Liver (tissue), 8 donors: ENCODE measurements at regions not wholly inside any gene's neighbourhood (a gene's known extent, or its start where the extent isn't known, plus 50 kb on each side); places are given as distances from the start of the nearest gene placed in this dataset.
A peak's percentile ranks its signal among the peaks of the same experiment; 100 is the strongest.

Experiments
- DNase-seq: peaks from one replicate; pipeline ENCODE4 v3.0.0-alpha.2; 2017; ENCODE audit warnings: low spot score
- H3K27ac ChIP-seq, 2 donors: one replicate each; pipeline ENCODE4 v1.7.0; 2013; ENCODE audit warnings: inconsistent platforms in 2 of 2, low read length in 2 of 2, control low read depth in 1 of 2, low read depth in 1 of 2, mild to moderate bottlenecking in 1 of 2
- H3K27me3 ChIP-seq, 4 donors: one replicate each; pipeline versions ENCODE4 v1.6.1 to v1.7.0; 2013; ENCODE audit warnings: low read length in 3 of 4, inconsistent platforms in 1 of 4, mild to moderate bottlenecking in 1 of 4, moderate library complexity in 1 of 4; ENCODE audit not compliant: control insufficient read depth in 4 of 4, insufficient read depth in 4 of 4
- H3K36me3 ChIP-seq, 4 donors: one replicate each; pipeline versions ENCODE4 v1.6.1 to v1.7.0; 2013; ENCODE audit warnings: low read length in 3 of 4, mild to moderate bottlenecking in 3 of 4, low read depth in 1 of 4, moderate library complexity in 1 of 4; ENCODE audit not compliant: control insufficient read depth in 4 of 4, insufficient read depth in 3 of 4
- H3K4me1 ChIP-seq, 4 donors: one replicate each; pipeline versions ENCODE4 v1.6.1 to v1.7.0; 2013; ENCODE audit warnings: low read length in 3 of 4, mild to moderate bottlenecking in 3 of 4, moderate library complexity in 1 of 4; ENCODE audit not compliant: control insufficient read depth in 4 of 4, insufficient read depth in 4 of 4
- H3K4me3 ChIP-seq, 3 donors: one replicate each; pipeline versions ENCODE4 v1.6.1 to v1.7.0; 2013; ENCODE audit warnings: low read length in 3 of 3, control low read depth in 1 of 3, low read depth in 1 of 3, mild to moderate bottlenecking in 1 of 3
- H3K9ac ChIP-seq, 2 donors: one replicate each; pipeline ENCODE4 v1.7.0; 2013; ENCODE audit warnings: low read length in 2 of 2, mild to moderate bottlenecking in 2 of 2, moderate library complexity in 2 of 2, control low read depth in 1 of 2, low read depth in 1 of 2
- H3K9me3 ChIP-seq, 4 donors: one replicate each; pipeline versions ENCODE4 v1.6.1 to v1.7.0; 2013; ENCODE audit warnings: low read length in 3 of 4; ENCODE audit not compliant: control insufficient read depth in 4 of 4
- EGR1 ChIP-seq, 2 donors: IDR thresholded peaks; 2 replicates each; pipeline ENCODE4 v1.6.1; 2016 to 2018; ENCODE audit warnings: antibody characterized with exemption in 2 of 2, low read depth in 2 of 2
- FOXA1 ChIP-seq: IDR thresholded peaks from 2 replicates; pipeline ENCODE4 v1.6.1; 2016; ENCODE audit warnings: antibody characterized with exemption
- FOXA2 ChIP-seq: IDR thresholded peaks from 2 replicates; pipeline ENCODE4 v1.6.1; 2016; ENCODE audit warnings: antibody characterized with exemption
- GABPA ChIP-seq, 2 donors: IDR thresholded peaks in 1 of 2; conservative IDR thresholded peaks in 1 of 2; 2 replicates each; pipeline ENCODE4 v1.6.1; 2016; ENCODE audit warnings: antibody characterized with exemption in 2 of 2, mild to moderate bottlenecking in 1 of 2, moderate library complexity in 1 of 2
- HNF4A ChIP-seq, 2 donors: conservative IDR thresholded peaks; 2 replicates each; pipeline ENCODE4 v1.6.1; 2016; ENCODE audit warnings: antibody characterized with exemption in 2 of 2, mild to moderate bottlenecking in 2 of 2
- JUND ChIP-seq, 2 donors: IDR thresholded peaks; 2 replicates each; pipeline ENCODE4 v1.6.1; 2016; ENCODE audit warnings: antibody characterized with exemption in 2 of 2
- NR2F2 ChIP-seq: IDR thresholded peaks from 2 replicates; pipeline ENCODE4 v1.6.1; 2016; ENCODE audit warnings: antibody characterized with exemption
- RAD21 ChIP-seq, 2 donors: IDR thresholded peaks; 2 replicates each; pipeline ENCODE4 v1.6.1; 2016; ENCODE audit warnings: antibody characterized with exemption in 2 of 2, mild to moderate bottlenecking in 2 of 2
- RXRA ChIP-seq, 2 donors: IDR thresholded peaks; 2 replicates each; pipeline ENCODE4 v1.6.1; 2017 to 2018; ENCODE audit warnings: antibody characterized with exemption in 2 of 2, mild to moderate bottlenecking in 1 of 2
- SP1 ChIP-seq: IDR thresholded peaks from 2 replicates; pipeline ENCODE4 v1.6.1; 2018; ENCODE audit warnings: antibody characterized with exemption, mild to moderate bottlenecking
- YY1 ChIP-seq: IDR thresholded peaks from 2 replicates; pipeline ENCODE4 v1.6.1; 2016; ENCODE audit warnings: antibody characterized with exemption, mild to moderate bottlenecking
- WGBS: extraction: QIAGEN DNeasy Blood & Tissue Kit; methylation state at CpG from one replicate; pipeline ENCODE4 v1.1.7; 2013; 5-methylcytosine and 5-hydroxymethylcytosine counted together
- TF ChIP-seq, protein P1 (sequence below): IDR thresholded peaks from 2 replicates; pipeline ENCODE4 v1.6.1; 2016; ENCODE audit warnings: antibody characterized with exemption, mild to moderate bottlenecking
- TF ChIP-seq, protein P2 (sequence below): IDR thresholded peaks from 2 replicates; pipeline ENCODE4 v1.6.1; 2016; ENCODE audit warnings: antibody characterized with exemption
- TF ChIP-seq, protein P3 (sequence below): IDR thresholded peaks from 2 replicates; pipeline ENCODE4 v1.6.1; 2016; ENCODE audit warnings: antibody characterized with exemption
- TF ChIP-seq, protein P4 (sequence below): fragments of 150-350 bp; IDR thresholded peaks from 2 replicates; pipeline ENCODE4 v1.5.1; 2017; ENCODE audit warnings: improper control_type of control experiment, low read depth, low read length; ENCODE audit not compliant: missing input control
- donor health status: healthy.
- donor health status: healthy.
- donor health status: healthy.
- donor health status: healthy.
- donor health status: healthy.

DNA sequence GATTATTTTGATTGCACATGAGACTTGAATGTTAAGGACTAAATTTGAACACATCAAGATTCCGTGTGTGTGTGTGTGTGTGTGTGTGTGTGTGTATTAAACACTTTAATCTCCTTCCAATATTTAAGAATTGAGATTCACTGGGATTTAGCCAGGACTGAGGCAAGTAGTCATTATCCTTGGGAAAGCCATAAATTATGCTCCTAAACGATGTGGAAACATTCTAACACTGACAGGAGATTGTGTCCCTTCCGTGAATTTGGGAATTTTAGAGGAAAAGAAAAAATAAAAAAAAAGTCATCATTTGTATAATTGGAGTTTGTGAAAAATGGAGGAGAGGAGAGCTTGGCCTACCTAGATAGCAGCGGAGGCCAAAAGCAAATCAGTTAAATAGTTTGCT, 212.9 kb downstream of the DUSP6 start:
- Histone ChIP-seq H3K9ac (no peak overlapping the region), H3K36me3 (no peaks in the 10 kb centered on the region), H3K27ac (no peak overlapping the region), H3K27me3 (no peaks in the 10 kb centered on the region), H3K4me1 (peaks cover 0 to 6% (median 3%) of the 10 kb centered on the region in 4 donors), H3K4me3 (no peak overlapping the region), H3K9me3 (no peaks in the 10 kb centered on the region)
- TF ChIP-seq YY1 (no peak), JUND (IDR thresholded peaks at IDR 0.05) (no peak), HNF4A (conservative IDR thresholded peaks at IDR 0.05) (no peak)
- 93% methylated on average over 4 of the region's 4 CpGs for WGBS
- DNase-seq = no peak

DNA sequence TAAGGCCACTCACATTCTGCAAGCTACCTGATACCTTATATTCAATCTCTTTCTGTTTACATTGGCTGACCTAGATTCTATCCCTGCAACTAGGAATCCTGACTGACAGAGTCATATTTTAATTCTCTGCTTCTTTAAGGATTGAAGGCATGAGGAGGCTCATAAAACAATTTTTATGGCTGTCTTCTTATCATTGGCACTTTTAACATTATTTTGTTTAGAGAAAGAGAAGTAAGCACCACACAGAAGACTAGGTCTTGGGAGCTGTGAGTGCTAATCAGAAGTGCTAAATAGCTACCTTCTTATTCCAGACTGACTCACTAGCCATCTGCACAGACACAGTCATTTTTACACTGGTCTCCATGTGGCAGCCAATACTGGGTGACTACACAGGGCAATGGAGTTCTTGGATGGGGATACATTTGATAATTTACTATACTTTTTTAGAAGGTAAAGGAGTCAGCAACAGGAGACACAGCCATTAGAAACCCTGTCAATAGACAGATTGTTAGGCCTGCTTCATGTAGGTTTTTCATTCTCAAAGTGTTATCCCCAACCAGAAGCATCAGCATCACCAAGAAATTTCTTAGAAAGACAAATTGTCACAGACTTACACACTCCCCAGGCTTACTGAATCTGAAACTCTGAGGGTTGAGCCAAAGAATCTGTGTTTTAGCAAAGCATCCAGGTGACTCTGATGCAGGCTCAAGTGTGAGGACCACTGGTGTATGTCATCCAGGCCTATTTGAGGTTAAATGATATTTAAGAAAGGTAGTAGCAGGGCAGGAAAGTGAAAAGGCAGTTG, 214.1 kb downstream of the DUSP6 start:
- H3K4me1 ChIP-seq = peaks cover 0 to 6% (median 3%) of the 10 kb centered on the region in 4 donors
- H3K27me3 ChIP-seq = no peaks in the 10 kb centered on the region
- H3K4me3 ChIP-seq = no peak overlapping the region
- H3K9ac ChIP-seq = no peak overlapping the region
- H3K27ac ChIP-seq = no peak overlapping the region
- no peaks in the 10 kb centered on the region for H3K36me3 ChIP-seq
- TF ChIP-seq FOXA2 = peak; percentile 22
- TF ChIP-seq, protein P1, sequence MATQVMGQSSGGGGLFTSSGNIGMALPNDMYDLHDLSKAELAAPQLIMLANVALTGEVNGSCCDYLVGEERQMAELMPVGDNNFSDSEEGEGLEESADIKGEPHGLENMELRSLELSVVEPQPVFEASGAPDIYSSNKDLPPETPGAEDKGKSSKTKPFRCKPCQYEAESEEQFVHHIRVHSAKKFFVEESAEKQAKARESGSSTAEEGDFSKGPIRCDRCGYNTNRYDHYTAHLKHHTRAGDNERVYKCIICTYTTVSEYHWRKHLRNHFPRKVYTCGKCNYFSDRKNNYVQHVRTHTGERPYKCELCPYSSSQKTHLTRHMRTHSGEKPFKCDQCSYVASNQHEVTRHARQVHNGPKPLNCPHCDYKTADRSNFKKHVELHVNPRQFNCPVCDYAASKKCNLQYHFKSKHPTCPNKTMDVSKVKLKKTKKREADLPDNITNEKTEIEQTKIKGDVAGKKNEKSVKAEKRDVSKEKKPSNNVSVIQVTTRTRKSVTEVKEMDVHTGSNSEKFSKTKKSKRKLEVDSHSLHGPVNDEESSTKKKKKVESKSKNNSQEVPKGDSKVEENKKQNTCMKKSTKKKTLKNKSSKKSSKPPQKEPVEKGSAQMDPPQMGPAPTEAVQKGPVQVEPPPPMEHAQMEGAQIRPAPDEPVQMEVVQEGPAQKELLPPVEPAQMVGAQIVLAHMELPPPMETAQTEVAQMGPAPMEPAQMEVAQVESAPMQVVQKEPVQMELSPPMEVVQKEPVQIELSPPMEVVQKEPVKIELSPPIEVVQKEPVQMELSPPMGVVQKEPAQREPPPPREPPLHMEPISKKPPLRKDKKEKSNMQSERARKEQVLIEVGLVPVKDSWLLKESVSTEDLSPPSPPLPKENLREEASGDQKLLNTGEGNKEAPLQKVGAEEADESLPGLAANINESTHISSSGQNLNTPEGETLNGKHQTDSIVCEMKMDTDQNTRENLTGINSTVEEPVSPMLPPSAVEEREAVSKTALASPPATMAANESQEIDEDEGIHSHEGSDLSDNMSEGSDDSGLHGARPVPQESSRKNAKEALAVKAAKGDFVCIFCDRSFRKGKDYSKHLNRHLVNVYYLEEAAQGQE = no peak
- no peak for DNase-seq
- H3K9me3 ChIP-seq = no peaks in the 10 kb centered on the region

DNA sequence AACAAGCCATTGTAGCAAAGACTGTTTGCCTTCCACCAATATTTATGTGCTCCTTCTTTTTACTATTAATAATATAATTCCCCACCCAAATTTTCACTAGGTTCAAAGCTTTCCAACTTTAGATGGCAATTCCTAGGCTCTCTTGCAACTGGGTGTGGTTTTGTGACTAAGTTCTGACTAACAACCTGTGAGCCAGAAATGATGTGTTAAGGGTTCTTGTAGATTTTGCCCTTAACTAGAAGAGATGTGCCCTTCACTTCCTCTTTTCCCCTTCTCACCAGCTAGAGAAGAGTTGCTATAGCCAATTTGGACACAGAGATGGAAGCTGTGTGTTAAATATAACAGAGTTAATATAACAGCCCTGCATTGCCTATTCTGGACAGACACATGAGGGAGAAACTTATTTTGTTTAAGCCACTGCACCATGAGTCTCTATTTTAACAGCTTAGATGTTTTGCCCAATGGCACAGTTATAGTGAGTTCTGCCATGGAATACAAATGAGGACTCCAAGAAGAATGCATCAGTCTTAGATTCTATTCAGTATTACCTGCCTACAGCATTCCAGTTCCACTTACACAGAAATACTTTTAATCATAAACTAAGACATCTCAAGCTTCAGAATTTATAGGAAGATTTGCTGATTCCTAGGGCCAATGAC, 216.2 kb downstream of the DUSP6 start:
- Histone ChIP-seq H3K4me1 (peaks cover 0 to 6% (median 3%) of the 10 kb centered on the region in 4 donors), H3K27ac (no peak overlapping the region), H3K36me3 (no peaks in the 10 kb centered on the region), H3K27me3 (no peaks in the 10 kb centered on the region), H3K9me3 (no peaks in the 10 kb centered on the region), H3K9ac (no peak overlapping the region), H3K4me3 (no peak overlapping the region)
- no peak for DNase-seq
- TF ChIP-seq, protein P2, sequence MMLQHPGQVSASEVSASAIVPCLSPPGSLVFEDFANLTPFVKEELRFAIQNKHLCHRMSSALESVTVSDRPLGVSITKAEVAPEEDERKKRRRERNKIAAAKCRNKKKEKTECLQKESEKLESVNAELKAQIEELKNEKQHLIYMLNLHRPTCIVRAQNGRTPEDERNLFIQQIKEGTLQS = no peak
- no peak for TF ChIP-seq RAD21 (IDR thresholded peaks at IDR 0.05)
- no peak for TF ChIP-seq FOXA2
- TF ChIP-seq JUND (IDR thresholded peaks at IDR 0.05) = no peak
- no peak for TF ChIP-seq YY1
- TF ChIP-seq FOXA1 = no peak
- no peak for TF ChIP-seq NR2F2
- TF ChIP-seq, protein P3, sequence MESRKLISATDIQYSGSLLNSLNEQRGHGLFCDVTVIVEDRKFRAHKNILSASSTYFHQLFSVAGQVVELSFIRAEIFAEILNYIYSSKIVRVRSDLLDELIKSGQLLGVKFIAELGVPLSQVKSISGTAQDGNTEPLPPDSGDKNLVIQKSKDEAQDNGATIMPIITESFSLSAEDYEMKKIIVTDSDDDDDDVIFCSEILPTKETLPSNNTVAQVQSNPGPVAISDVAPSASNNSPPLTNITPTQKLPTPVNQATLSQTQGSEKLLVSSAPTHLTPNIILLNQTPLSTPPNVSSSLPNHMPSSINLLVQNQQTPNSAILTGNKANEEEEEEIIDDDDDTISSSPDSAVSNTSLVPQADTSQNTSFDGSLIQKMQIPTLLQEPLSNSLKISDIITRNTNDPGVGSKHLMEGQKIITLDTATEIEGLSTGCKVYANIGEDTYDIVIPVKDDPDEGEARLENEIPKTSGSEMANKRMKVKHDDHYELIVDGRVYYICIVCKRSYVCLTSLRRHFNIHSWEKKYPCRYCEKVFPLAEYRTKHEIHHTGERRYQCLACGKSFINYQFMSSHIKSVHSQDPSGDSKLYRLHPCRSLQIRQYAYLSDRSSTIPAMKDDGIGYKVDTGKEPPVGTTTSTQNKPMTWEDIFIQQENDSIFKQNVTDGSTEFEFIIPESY = no peak
- no peak for TF ChIP-seq RXRA (IDR thresholded peaks at IDR 0.05)
- TF ChIP-seq EGR1 (IDR thresholded peaks at IDR 0.05; ENCODE audit: low read depth in 2 of 2) = no peak
- TF ChIP-seq, protein P4, sequence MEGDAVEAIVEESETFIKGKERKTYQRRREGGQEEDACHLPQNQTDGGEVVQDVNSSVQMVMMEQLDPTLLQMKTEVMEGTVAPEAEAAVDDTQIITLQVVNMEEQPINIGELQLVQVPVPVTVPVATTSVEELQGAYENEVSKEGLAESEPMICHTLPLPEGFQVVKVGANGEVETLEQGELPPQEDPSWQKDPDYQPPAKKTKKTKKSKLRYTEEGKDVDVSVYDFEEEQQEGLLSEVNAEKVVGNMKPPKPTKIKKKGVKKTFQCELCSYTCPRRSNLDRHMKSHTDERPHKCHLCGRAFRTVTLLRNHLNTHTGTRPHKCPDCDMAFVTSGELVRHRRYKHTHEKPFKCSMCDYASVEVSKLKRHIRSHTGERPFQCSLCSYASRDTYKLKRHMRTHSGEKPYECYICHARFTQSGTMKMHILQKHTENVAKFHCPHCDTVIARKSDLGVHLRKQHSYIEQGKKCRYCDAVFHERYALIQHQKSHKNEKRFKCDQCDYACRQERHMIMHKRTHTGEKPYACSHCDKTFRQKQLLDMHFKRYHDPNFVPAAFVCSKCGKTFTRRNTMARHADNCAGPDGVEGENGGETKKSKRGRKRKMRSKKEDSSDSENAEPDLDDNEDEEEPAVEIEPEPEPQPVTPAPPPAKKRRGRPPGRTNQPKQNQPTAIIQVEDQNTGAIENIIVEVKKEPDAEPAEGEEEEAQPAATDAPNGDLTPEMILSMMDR = no peak
- no peak for TF ChIP-seq GABPA (IDR thresholded peaks at IDR 0.05 in 1 of 2, conservative IDR thresholded peaks at IDR 0.05 in 1 of 2)
- TF ChIP-seq SP1 = no peak
- TF ChIP-seq, protein P1 = no peak
